Neutrophil (primary cell): ENCODE measurements at regions not wholly inside any gene's neighbourhood (a gene's known extent, or its start where the extent isn't known, plus 50 kb on each side); places are given as distances from the start of the nearest gene placed in this dataset.

Source experiments
- H3K27ac ChIP-seq: fragments of 200-600 bp; sonication (generic); 2 replicates; pipeline ENCODE4 v1.5.1; 2016; ENCODE audit warnings: mild to moderate bottlenecking, moderate library complexity
- H3K27me3 ChIP-seq: fragments of 200-600 bp; sonication (generic); 2 replicates; pipeline ENCODE4 v1.6.0; 2016; ENCODE audit warnings: mild to moderate bottlenecking
- H3K36me3 ChIP-seq: fragments of 200-600 bp; sonication (generic); 2 replicates; pipeline ENCODE4 v1.5.1; 2017
- H3K4me1 ChIP-seq, 2 experiments: fragments of 200-600 bp in 1 of 2; sonication (generic) in 1 of 2; 1 replicate in 1 of 2; 2 replicates in 1 of 2; pipeline versions ENCODE4 v1.5.1 to v1.6.1; 2013 to 2016; ENCODE audit warnings: low read depth in 1 of 2, low read length in 1 of 2, mild to moderate bottlenecking in 1 of 2, moderate library complexity in 1 of 2; ENCODE audit not compliant: control insufficient read depth in 1 of 2, insufficient read depth in 1 of 2
- H3K4me3 ChIP-seq, 2 experiments: fragments of 200-600 bp in 1 of 2; sonication (generic) in 1 of 2; 1 replicate in 1 of 2; 2 replicates in 1 of 2; pipeline ENCODE4 v1.5.1; 2013 to 2016; ENCODE audit warnings: low read depth in 1 of 2, low read length in 1 of 2, mild to moderate bottlenecking in 1 of 2, moderate library complexity in 1 of 2
- H3K9me3 ChIP-seq: fragments of 200-600 bp; sonication (generic); 2 replicates; pipeline ENCODE4 v1.5.1; 2016
- CTCF ChIP-seq: fragments of 200-600 bp; sonication (generic); IDR thresholded peaks from 2 replicates; pipeline ENCODE4 v1.5.1; 2016; ENCODE audit warnings: antibody characterized with exemption

GRCh38 chr4:123807866-123808265 is 411.3 kb downstream of the SPRY1 start:
- Histone ChIP-seq H3K27ac (no peak overlapping the region), H3K9me3 (no peaks in the 10 kb centered on the region), H3K36me3 (no peaks in the 10 kb centered on the region), H3K27me3 (no peaks in the 10 kb centered on the region), H3K4me1 (peaks cover 0 to 6% of the 10 kb centered on the region in 2 experiments), H3K4me3 (no peak overlapping the region)
- TF ChIP-seq CTCF: no peak

GRCh38 chr4:123809864-123810263 is 413.3 kb downstream of the SPRY1 start:
- H3K27me3 ChIP-seq: no peaks in the 10 kb centered on the region
- H3K36me3 ChIP-seq: no peaks in the 10 kb centered on the region
- no peak for TF ChIP-seq CTCF
- no peak overlapping the region for H3K27ac ChIP-seq
- peaks cover 0 to 6% of the 10 kb centered on the region in 2 experiments for H3K4me1 ChIP-seq
- no peak overlapping the region for H3K4me3 ChIP-seq
- no peaks in the 10 kb centered on the region for H3K9me3 ChIP-seq

GRCh38 chr4:123812066-123812390 is 415.4 kb downstream of the SPRY1 start:
- Histone ChIP-seq H3K27me3 (no peaks in the 10 kb centered on the region), H3K4me3 (no peak overlapping the region)
- no peak for TF ChIP-seq CTCF

GRCh38 chr4:123813901-123814300 is 417.3 kb downstream of the SPRY1 start:
- Histone ChIP-seq H3K9me3 (no peaks in the 10 kb centered on the region), H3K36me3 (no peaks in the 10 kb centered on the region), H3K4me3 (no peak overlapping the region), H3K4me1 (peaks cover 0 to 6% of the 10 kb centered on the region in 2 experiments), H3K27ac (no peak overlapping the region), H3K27me3 (no peaks in the 10 kb centered on the region)
- TF ChIP-seq CTCF: no peak

More at GRCh38 chr4:123812066-123812390, 415.4 kb downstream of the SPRY1 start:
- Histone ChIP-seq H3K36me3 (no peaks in the 10 kb centered on the region), H3K9me3 (no peaks in the 10 kb centered on the region), H3K4me1 (peaks cover 0 to 6% of the 10 kb centered on the region in 2 experiments), H3K27ac (no peak overlapping the region)

- Histone ChIP-seq H3K27me3 (no peaks in the 10 kb centered on the region), H3K36me3 (no peaks in the 10 kb centered on the region), H3K9me3 (no peaks in the 10 kb centered on the region), H3K4me1 (peaks cover 0 to 5% of the 10 kb centered on the region in 2 experiments), H3K27ac (no peak overlapping the region), H3K4me3 (no peak overlapping the region)
- no peak for TF ChIP-seq CTCF
Observed at GRCh38 chr4:123816462-123816861, 419.9 kb downstream of the SPRY1 start.
